ENCODE measurements at regions not wholly inside any gene's neighbourhood (a gene's known extent, or its start where the extent isn't known, plus 50 kb on each side); places are given as distances from the start of the nearest gene placed in this dataset.

DNA sequence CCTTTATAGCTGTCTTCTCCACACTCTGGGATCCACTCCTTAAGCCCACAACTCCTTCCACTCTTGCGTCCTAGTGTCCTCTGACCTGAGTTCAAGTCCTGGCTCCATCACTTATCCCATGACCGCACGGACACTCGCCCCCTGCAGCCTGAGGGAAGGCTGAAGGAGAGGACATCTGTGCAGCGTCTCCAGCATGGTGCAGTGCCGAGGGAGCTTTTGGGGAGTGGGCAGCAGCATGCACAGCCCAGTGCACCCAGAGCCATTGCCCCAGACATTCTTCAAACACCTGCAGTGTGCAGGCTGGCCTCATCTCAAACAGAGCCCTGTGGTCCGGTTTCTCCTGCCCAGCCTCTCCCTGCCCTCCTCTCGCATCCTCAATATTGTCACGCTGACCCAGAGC is 317.1 kb upstream of the ZMIZ1 start:
- peaks cover 16% of the 10 kb centered on the region for H3K4me1 ChIP-seq (ENCODE audit: control insufficient read depth, insufficient read depth, low read length)
- H3K27ac ChIP-seq (ENCODE audit: low read depth, low read length) = no peak overlapping the region
- H3K4me3 ChIP-seq (ENCODE audit: low read depth, low read length) = no peak overlapping the region
- H3K9me3 ChIP-seq (ENCODE audit: control insufficient read depth, insufficient read depth, low read length) = no peaks in the 10 kb centered on the region
- no peaks in the 10 kb centered on the region for H3K27me3 ChIP-seq (ENCODE audit: control insufficient read depth, insufficient read depth, low read length)
- no peaks in the 10 kb centered on the region for H3K36me3 ChIP-seq (ENCODE audit: control insufficient read depth, insufficient read depth, low read length)
- no peak overlapping the region for H3K9ac ChIP-seq (ENCODE audit: low read depth, low read length)

DNA sequence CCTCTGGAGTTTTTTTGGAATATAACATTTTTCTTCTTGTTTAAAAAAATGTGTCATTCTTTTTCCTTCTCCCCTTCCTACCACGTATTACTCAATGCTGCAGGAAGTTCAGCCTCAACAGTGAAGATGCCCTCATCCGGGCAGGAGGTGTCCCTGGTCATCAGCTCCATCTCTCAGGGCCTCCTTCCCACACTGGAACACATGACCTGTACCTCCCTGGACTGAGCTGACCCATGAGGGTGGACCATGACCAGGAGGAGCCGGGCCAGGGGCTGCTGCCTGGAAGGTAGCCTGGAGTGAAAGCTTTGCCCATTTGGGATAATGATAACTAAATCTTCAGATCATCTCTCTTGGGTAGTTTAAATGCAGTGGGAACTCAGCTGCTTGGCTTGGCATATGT is 316.5 kb upstream of the ZMIZ1 start:
- no peak overlapping the region for H3K4me3 ChIP-seq (ENCODE audit: low read depth, low read length)
- H3K27ac ChIP-seq (ENCODE audit: low read depth, low read length) = no peak overlapping the region
- H3K9ac ChIP-seq (ENCODE audit: low read depth, low read length) = no peak overlapping the region

GRCh38 chr10:78752708-78753107 is 316.1 kb upstream of the ZMIZ1 start:
- Histone ChIP-seq H3K9ac (ENCODE audit: low read depth, low read length) (no peak overlapping the region), H3K9me3 (ENCODE audit: control insufficient read depth, insufficient read depth, low read length) (no peaks in the 10 kb centered on the region), H3K36me3 (ENCODE audit: control insufficient read depth, insufficient read depth, low read length) (no peaks in the 10 kb centered on the region), H3K4me1 (ENCODE audit: control insufficient read depth, insufficient read depth, low read length) (peaks cover 16% of the 10 kb centered on the region), H3K27ac (ENCODE audit: low read depth, low read length) (no peak overlapping the region), H3K4me3 (ENCODE audit: low read depth, low read length) (no peak overlapping the region), H3K27me3 (ENCODE audit: control insufficient read depth, insufficient read depth, low read length) (no peaks in the 10 kb centered on the region)

More for the DNA sequence above, 316.5 kb upstream of the ZMIZ1 start:
- H3K27me3 ChIP-seq (ENCODE audit: control insufficient read depth, insufficient read depth, low read length) = no peaks in the 10 kb centered on the region
- H3K9me3 ChIP-seq (ENCODE audit: control insufficient read depth, insufficient read depth, low read length) = no peaks in the 10 kb centered on the region
- peaks cover 16% of the 10 kb centered on the region for H3K4me1 ChIP-seq (ENCODE audit: control insufficient read depth, insufficient read depth, low read length)
- no peaks in the 10 kb centered on the region for H3K36me3 ChIP-seq (ENCODE audit: control insufficient read depth, insufficient read depth, low read length)

GRCh38 chr10:78754269-78755062 is 314.3 kb upstream of the ZMIZ1 start:
- H3K9ac ChIP-seq (ENCODE audit: low read depth, low read length) = no peak overlapping the region
- peaks cover 16% of the 10 kb centered on the region for H3K4me1 ChIP-seq (ENCODE audit: control insufficient read depth, insufficient read depth, low read length)
- no peak overlapping the region for H3K27ac ChIP-seq (ENCODE audit: low read depth, low read length)
- no peaks in the 10 kb centered on the region for H3K9me3 ChIP-seq (ENCODE audit: control insufficient read depth, insufficient read depth, low read length)
- H3K36me3 ChIP-seq (ENCODE audit: control insufficient read depth, insufficient read depth, low read length) = no peaks in the 10 kb centered on the region
- H3K4me3 ChIP-seq (ENCODE audit: low read depth, low read length) = no peak overlapping the region
- no peaks in the 10 kb centered on the region for H3K27me3 ChIP-seq (ENCODE audit: control insufficient read depth, insufficient read depth, low read length)

- Histone ChIP-seq H3K9me3 (ENCODE audit: control insufficient read depth, insufficient read depth, low read length) (no peaks in the 10 kb centered on the region), H3K27me3 (ENCODE audit: control insufficient read depth, insufficient read depth, low read length) (no peaks in the 10 kb centered on the region), H3K27ac (ENCODE audit: low read depth, low read length) (no peak overlapping the region), H3K36me3 (ENCODE audit: control insufficient read depth, insufficient read depth, low read length) (no peaks in the 10 kb centered on the region), H3K4me3 (ENCODE audit: low read depth, low read length) (no peak overlapping the region), H3K4me1 (ENCODE audit: control insufficient read depth, insufficient read depth, low read length) (peaks cover 16% of the 10 kb centered on the region), H3K9ac (ENCODE audit: low read depth, low read length) (no peak overlapping the region)
Observed at GRCh38 chr10:78755063-78755701, 313.6 kb upstream of the ZMIZ1 start.

DNA sequence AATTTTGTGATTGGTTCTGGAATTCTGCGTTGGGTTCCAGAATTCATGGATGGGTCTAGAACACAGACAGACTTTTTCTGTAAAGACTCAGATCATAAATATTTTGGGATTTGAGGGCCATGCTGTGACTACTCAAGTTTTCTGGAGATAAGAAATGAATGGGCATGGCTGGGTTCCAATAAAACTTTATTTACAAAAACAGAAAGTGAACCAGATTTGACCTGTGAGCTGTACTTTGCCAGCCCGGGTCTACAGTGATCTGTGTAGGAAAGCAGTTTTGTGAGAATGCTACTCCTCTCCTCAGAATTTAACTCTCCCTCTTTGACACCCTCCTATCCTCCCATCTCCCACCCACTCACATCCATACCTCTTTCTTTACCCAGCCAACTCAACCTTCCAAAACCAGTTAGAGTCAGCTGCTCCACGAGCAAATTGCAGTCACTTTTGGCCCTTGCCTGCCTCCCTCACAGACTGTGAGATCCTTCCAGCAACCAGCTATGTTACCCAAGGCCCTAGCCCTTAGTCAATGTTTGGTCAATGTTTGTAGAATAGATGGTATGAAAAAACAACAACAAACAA is 312.8 kb upstream of the ZMIZ1 start:
- Histone ChIP-seq H3K9me3 (ENCODE audit: control insufficient read depth, insufficient read depth, low read length) (no peaks in the 10 kb centered on the region), H3K36me3 (ENCODE audit: control insufficient read depth, insufficient read depth, low read length) (no peaks in the 10 kb centered on the region), H3K9ac (ENCODE audit: low read depth, low read length) (no peak overlapping the region)

GRCh38 chr10:78756604-78757343 is 312.0 kb upstream of the ZMIZ1 start:
- Histone ChIP-seq H3K4me1 (ENCODE audit: control insufficient read depth, insufficient read depth, low read length) (peaks cover 16% of the 10 kb centered on the region), H3K27ac (ENCODE audit: low read depth, low read length) (no peak overlapping the region), H3K4me3 (ENCODE audit: low read depth, low read length) (no peak overlapping the region), H3K27me3 (ENCODE audit: control insufficient read depth, insufficient read depth, low read length) (no peaks in the 10 kb centered on the region), H3K9ac (ENCODE audit: low read depth, low read length) (no peak overlapping the region), H3K36me3 (ENCODE audit: control insufficient read depth, insufficient read depth, low read length) (no peaks in the 10 kb centered on the region), H3K9me3 (ENCODE audit: control insufficient read depth, insufficient read depth, low read length) (no peaks in the 10 kb centered on the region)

More for the DNA sequence above, 312.8 kb upstream of the ZMIZ1 start:
- Histone ChIP-seq H3K27ac (ENCODE audit: low read depth, low read length) (no peak overlapping the region), H3K27me3 (ENCODE audit: control insufficient read depth, insufficient read depth, low read length) (no peaks in the 10 kb centered on the region), H3K4me1 (ENCODE audit: control insufficient read depth, insufficient read depth, low read length) (peaks cover 16% of the 10 kb centered on the region), H3K4me3 (ENCODE audit: low read depth, low read length) (no peak overlapping the region)

GRCh38 chr10:78757344-78757925 is 311.3 kb upstream of the ZMIZ1 start:
- Histone ChIP-seq H3K36me3 (ENCODE audit: control insufficient read depth, insufficient read depth, low read length) (no peaks in the 10 kb centered on the region), H3K4me3 (ENCODE audit: low read depth, low read length) (no peak overlapping the region), H3K27ac (ENCODE audit: low read depth, low read length) (no peak overlapping the region), H3K4me1 (ENCODE audit: control insufficient read depth, insufficient read depth, low read length) (peaks cover 16% of the 10 kb centered on the region), H3K9ac (ENCODE audit: low read depth, low read length) (no peak overlapping the region), H3K9me3 (ENCODE audit: control insufficient read depth, insufficient read depth, low read length) (no peaks in the 10 kb centered on the region), H3K27me3 (ENCODE audit: control insufficient read depth, insufficient read depth, low read length) (no peaks in the 10 kb centered on the region)

DNA sequence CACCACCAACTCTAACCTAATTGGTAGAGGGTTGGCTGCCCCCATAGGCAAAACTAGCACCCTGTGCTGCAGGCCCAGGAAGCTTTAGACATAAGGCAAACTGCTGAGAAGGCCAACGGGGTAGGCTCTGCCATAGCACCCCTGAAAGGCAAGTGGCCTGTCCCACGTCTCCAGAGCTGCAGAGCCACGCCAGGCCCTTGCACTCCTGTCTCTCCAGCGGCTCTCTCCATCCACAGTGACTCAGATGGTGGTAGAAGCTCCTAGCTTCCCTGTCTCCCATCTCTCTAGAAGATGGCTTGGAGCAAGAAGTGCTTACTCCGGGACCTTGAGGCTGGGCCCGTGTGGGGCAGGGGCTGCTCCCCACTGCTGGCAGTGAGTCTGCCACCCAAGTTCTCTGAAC is 310.6 kb upstream of the ZMIZ1 start:
- H3K9ac ChIP-seq (ENCODE audit: low read depth, low read length) = no peak overlapping the region
- no peak overlapping the region for H3K4me3 ChIP-seq (ENCODE audit: low read depth, low read length)
- no peak overlapping the region for H3K27ac ChIP-seq (ENCODE audit: low read depth, low read length)
- peaks cover 16% of the 10 kb centered on the region for H3K4me1 ChIP-seq (ENCODE audit: control insufficient read depth, insufficient read depth, low read length)
- no peaks in the 10 kb centered on the region for H3K27me3 ChIP-seq (ENCODE audit: control insufficient read depth, insufficient read depth, low read length)
- H3K36me3 ChIP-seq (ENCODE audit: control insufficient read depth, insufficient read depth, low read length) = no peaks in the 10 kb centered on the region
- H3K9me3 ChIP-seq (ENCODE audit: control insufficient read depth, insufficient read depth, low read length) = no peaks in the 10 kb centered on the region

GRCh38 chr10:78759456-78760120 is 309.2 kb upstream of the ZMIZ1 start:
- Histone ChIP-seq H3K4me3 (ENCODE audit: low read depth, low read length) (no peak overlapping the region), H3K36me3 (ENCODE audit: control insufficient read depth, insufficient read depth, low read length) (no peaks in the 10 kb centered on the region), H3K4me1 (ENCODE audit: control insufficient read depth, insufficient read depth, low read length) (peaks cover 10% of the 10 kb centered on the region), H3K27me3 (ENCODE audit: control insufficient read depth, insufficient read depth, low read length) (no peaks in the 10 kb centered on the region), H3K9me3 (ENCODE audit: control insufficient read depth, insufficient read depth, low read length) (no peaks in the 10 kb centered on the region), H3K9ac (ENCODE audit: low read depth, low read length) (no peak overlapping the region), H3K27ac (ENCODE audit: low read depth, low read length) (no peak overlapping the region)
